K562 (cell line): ENCODE measurements at regions not wholly inside any gene's neighbourhood (a gene's known extent, or its start where the extent isn't known, plus 50 kb on each side); places are given as distances from the start of the nearest gene placed in this dataset.

Experiments
- CREB3L1 ChIP-seq: fragments of 450-650 bp; IDR thresholded peaks from 2 replicates; pipeline ENCODE4 v1.6.1; 2014; ENCODE audit warnings: low read depth, mild to moderate bottlenecking, moderate library complexity, borderline replicate concordance
- ELK3 ChIP-seq: fragments of 450-650 bp; formaldehyde crosslinking; IDR thresholded peaks from 2 replicates; pipeline ENCODE4 v1.4.0; 2020; ENCODE audit warnings: mild to moderate bottlenecking
- ETV6 ChIP-seq, 3 experiments: fragments of 150-350 bp in 1 of 3; sonication (generic) in 1 of 3; formaldehyde crosslinking in 1 of 3; IDR thresholded peaks; 2 replicates each; pipeline versions ENCODE4 v1.6.1 to v1.8.0; 2014 to 2022; ENCODE audit warnings: borderline replicate concordance in 2 of 3, low read depth in 2 of 3, antibody characterized with exemption in 1 of 3, low read length in 1 of 3, mild to moderate bottlenecking in 1 of 3, missing genetic modification reagents in 1 of 3
- FOSL1 ChIP-seq: fragments of 200-800 bp; sonication (Bioruptor generic); conservative IDR thresholded peaks from 2 replicates; pipeline ENCODE4 v1.6.1; 2016; ENCODE audit warnings: missing genetic modification characterization, missing compliant biosample characterization
- HNRNPUL1 ChIP-seq: fragments of 200-400 bp; formaldehyde crosslinking; IDR thresholded peaks from 2 replicates; pipeline ENCODE4 v1.6.1; 2017; ENCODE audit warnings: low read length
- MIER1 ChIP-seq: fragments of 450-650 bp; IDR thresholded peaks from 2 replicates; pipeline ENCODE4 v1.6.1; 2016; ENCODE audit warnings: antibody characterized with exemption, mild to moderate bottlenecking, low read depth
- NCOA4 ChIP-seq: fragments of 450-650 bp; IDR thresholded peaks from 2 replicates; pipeline ENCODE4 v1.6.1; 2018; ENCODE audit warnings: mild to moderate bottlenecking; ENCODE audit not compliant: partially characterized antibody
- NCOR1 ChIP-seq: fragments of 450-650 bp; IDR thresholded peaks from 2 replicates; pipeline ENCODE4 v1.6.1; 2016; ENCODE audit warnings: mild to moderate bottlenecking, moderate library complexity
- PHTF2 ChIP-seq: fragments of 250-450 bp; sonication (Bioruptor Pico); IDR thresholded peaks from 2 replicates; pipeline ENCODE4 v1.5.0; 2021; ENCODE audit warnings: mild to moderate bottlenecking
- POLR2AphosphoS5 ChIP-seq: IDR thresholded peaks from 2 replicates; pipeline ENCODE4 v1.6.1; 2011; ENCODE audit warnings: mild to moderate bottlenecking, low read depth, low read length, moderate library complexity; ENCODE audit not compliant: control insufficient read depth, insufficient read depth
- RUNX1 ChIP-seq: sonication (generic); IDR thresholded peaks from 2 replicates; pipeline ENCODE4 v1.6.1; 2016; ENCODE audit warnings: antibody characterized with exemption, low read depth
- SETDB1 ChIP-seq: IDR thresholded peaks from one replicate; pipeline ENCODE4 v1.6.1; 2012; ENCODE audit warnings: low read length, control low read depth, inconsistent platforms
- SMARCA4 ChIP-seq: fragments of 450-650 bp; IDR thresholded peaks from 2 replicates; pipeline ENCODE4 v1.6.1; 2016
- SRSF9 ChIP-seq: fragments of 200-400 bp; formaldehyde crosslinking; IDR thresholded peaks from 2 replicates; pipeline ENCODE4 v1.6.1; 2017; ENCODE audit warnings: low read depth, low read length, borderline replicate concordance
- TRIM24 ChIP-seq, 2 experiments: fragments of 450-650 bp; IDR thresholded peaks; 2 replicates each; pipeline ENCODE4 v1.6.1; 2016
- ZBED1 ChIP-seq: IDR thresholded peaks from 2 replicates; pipeline ENCODE4 v1.6.1; 2014
- ZFP30 ChIP-seq: fragments of 250-450 bp; sonication (Bioruptor Pico); IDR thresholded peaks from 2 replicates; pipeline ENCODE4 v1.8.0; 2022; ENCODE audit warnings: moderate library complexity, mild to moderate bottlenecking, inconsistent platforms, borderline replicate concordance
- ZNF512 ChIP-seq: IDR thresholded peaks from 2 replicates; pipeline ENCODE4 v1.6.1; 2016; ENCODE audit warnings: missing genetic modification characterization, missing compliant biosample characterization
- ZNF589 ChIP-seq: fragments of 200-800 bp; sonication (Bioruptor generic); IDR thresholded peaks from 2 replicates; pipeline ENCODE4 v1.6.1; 2016; ENCODE audit warnings: low read depth, missing genetic modification characterization, missing compliant biosample characterization
- TF ChIP-seq, protein P1 (sequence below): fragments of 250-450 bp; sonication (Bioruptor Pico); IDR thresholded peaks from 2 replicates; pipeline ENCODE4 v1.5.0; 2021

- TF ChIP-seq NCOA4 = no peak
- TF ChIP-seq, protein P1, sequence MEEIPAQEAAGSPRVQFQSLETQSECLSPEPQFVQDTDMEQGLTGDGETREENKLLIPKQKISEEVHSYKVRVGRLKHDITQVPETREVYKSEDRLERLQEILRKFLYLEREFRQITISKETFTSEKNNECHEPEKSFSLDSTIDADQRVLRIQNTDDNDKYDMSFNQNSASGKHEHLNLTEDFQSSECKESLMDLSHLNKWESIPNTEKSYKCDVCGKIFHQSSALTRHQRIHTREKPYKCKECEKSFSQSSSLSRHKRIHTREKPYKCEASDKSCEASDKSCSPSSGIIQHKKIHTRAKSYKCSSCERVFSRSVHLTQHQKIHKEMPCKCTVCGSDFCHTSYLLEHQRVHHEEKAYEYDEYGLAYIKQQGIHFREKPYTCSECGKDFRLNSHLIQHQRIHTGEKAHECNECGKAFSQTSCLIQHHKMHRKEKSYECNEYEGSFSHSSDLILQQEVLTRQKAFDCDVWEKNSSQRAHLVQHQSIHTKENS = no peak
- TF ChIP-seq HNRNPUL1 = no peak
- TF ChIP-seq NCOR1 = peak; percentile 63
- TF ChIP-seq CREB3L1 = no peak
- no peak for TF ChIP-seq ZNF589 (CRISPR knock-in tag)
- no peak for TF ChIP-seq SETDB1
- TF ChIP-seq RUNX1 = no peak
- peak; percentile 77 for TF ChIP-seq SMARCA4
- TF ChIP-seq POLR2AphosphoS5 = 0 out of 2 replicates have a peak, but pooled peaks have one; percentile 17
- peak; percentile 56 for TF ChIP-seq FOSL1 (tag)
- TF ChIP-seq ETV6 (IDR thresholded peaks at IDR 0.05; ENCODE audit: borderline replicate concordance in 1 of 2, low read depth in 2 of 2, low read length in 1 of 2) = no peak
- TF ChIP-seq ETV6 (CRISPR knock-in tag; IDR thresholded peaks at IDR 0.05; ENCODE audit: borderline replicate concordance) = no peak
- TF ChIP-seq ZFP30 (CRISPR knock-in tag) = no peak
- TF ChIP-seq ELK3 (CRISPR knock-in tag) = no peak
- peak in 1 of 2 experiments; percentile 60; a peak in 3 of 4 replicates for TF ChIP-seq TRIM24 (IDR thresholded peaks at IDR 0.05)
- no peak for TF ChIP-seq ZNF512
- no peak for TF ChIP-seq SRSF9
- TF ChIP-seq MIER1 = no peak
- TF ChIP-seq PHTF2 (CRISPR knock-in tag) = no peak
- TF ChIP-seq ZBED1 = no peak
These were observed 191.0 kb upstream of the S1PR3 start (continued) for GRCh38 chr9:88800329-88800682.
